HUES48 (cell line): ENCODE measurements at regions not wholly inside any gene's neighbourhood (a gene's known extent, or its start where the extent isn't known, plus 50 kb on each side); places are given as distances from the start of the nearest gene placed in this dataset.
"Not testable (repeated sequence)": the region's sequence is repeated elsewhere in the genome, so short reads cannot be mapped to it uniquely, and the experiment has no call there.

Experiments used
- H3K27ac ChIP-seq: one replicate; pipeline ENCODE4 v1.7.0; 2013; ENCODE audit warnings: low read depth, low read length, inconsistent platforms
- H3K27me3 ChIP-seq: 2 replicates; pipeline ENCODE4 v1.6.1; 2013; ENCODE audit warnings: mild to moderate bottlenecking, low read length; ENCODE audit not compliant: control insufficient read depth, insufficient read depth
- H3K36me3 ChIP-seq: 2 replicates; pipeline ENCODE4 v1.6.1; 2013; ENCODE audit warnings: low read length; ENCODE audit not compliant: control insufficient read depth, insufficient read depth
- H3K4me1 ChIP-seq: 2 replicates; pipeline ENCODE4 v1.6.1; 2013; ENCODE audit warnings: mild to moderate bottlenecking, low read length; ENCODE audit not compliant: control insufficient read depth, insufficient read depth
- H3K4me3 ChIP-seq: 2 replicates; pipeline ENCODE4 v1.5.1; 2013; ENCODE audit warnings: mild to moderate bottlenecking, low read depth, low read length
- H3K9ac ChIP-seq: 2 replicates; pipeline ENCODE4 v1.6.1; 2013; ENCODE audit warnings: mild to moderate bottlenecking, low read depth, low read length, moderate library complexity
- H3K9me3 ChIP-seq: 2 replicates; pipeline ENCODE4 v1.6.1; 2013; ENCODE audit warnings: low read length; ENCODE audit not compliant: control insufficient read depth, insufficient read depth

DNA sequence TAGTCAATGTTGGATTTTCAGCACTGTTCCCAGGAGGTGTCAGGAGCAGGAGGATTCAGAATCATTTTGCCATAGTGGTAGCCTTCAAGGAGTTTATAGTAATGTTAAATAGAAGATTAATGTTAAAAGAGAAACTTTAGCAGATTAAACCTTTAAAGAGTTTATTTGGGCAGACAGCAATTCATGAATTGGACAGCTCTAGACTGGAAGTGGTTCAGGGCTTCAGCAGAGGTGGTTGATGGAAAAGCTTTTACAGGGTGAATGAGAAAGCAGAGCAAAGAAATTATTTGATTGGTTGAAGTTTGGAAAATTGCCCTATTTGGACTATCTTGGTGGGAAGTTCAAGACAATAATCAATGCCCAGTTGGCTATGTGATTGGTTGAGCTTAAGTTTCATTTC, 416.6 kb upstream of the TBL1XR1 start:
- H3K9ac ChIP-seq = no peak overlapping the region
- no peaks in the 10 kb centered on the region for H3K27me3 ChIP-seq
- no peak overlapping the region for H3K27ac ChIP-seq
- H3K9me3 ChIP-seq = no peaks in the 10 kb centered on the region
- peaks cover 27% of the 10 kb centered on the region for H3K4me1 ChIP-seq
- H3K36me3 ChIP-seq = no peaks in the 10 kb centered on the region
- H3K4me3 ChIP-seq = no peak overlapping the region

DNA sequence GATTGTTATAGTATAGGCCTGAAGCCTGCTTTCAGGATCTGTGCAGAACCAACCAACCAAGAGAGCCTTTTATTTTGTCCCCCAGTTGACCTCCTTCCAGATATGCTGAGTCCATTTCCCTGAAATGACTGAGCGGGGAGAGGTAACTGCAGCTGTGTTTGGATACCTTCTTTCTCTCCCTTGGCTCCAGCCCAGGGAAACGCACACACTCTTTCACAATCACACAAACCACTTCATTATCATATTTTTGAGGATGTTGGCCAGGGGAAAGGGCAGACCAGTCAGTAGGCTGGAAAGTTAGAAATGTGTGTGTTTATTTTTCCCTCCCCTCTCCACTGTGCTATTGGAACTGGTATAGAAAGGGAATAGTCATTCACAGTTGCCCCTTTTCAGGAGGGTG, 417.7 kb upstream of the TBL1XR1 start:
- H3K36me3 ChIP-seq = no peaks in the 10 kb centered on the region
- H3K27ac ChIP-seq = no peak overlapping the region
- H3K4me3 ChIP-seq = no peak overlapping the region
- H3K27me3 ChIP-seq = no peaks in the 10 kb centered on the region
- peaks cover 29% of the 10 kb centered on the region for H3K4me1 ChIP-seq
- no peak overlapping the region for H3K9ac ChIP-seq
- H3K9me3 ChIP-seq = no peaks in the 10 kb centered on the region

DNA sequence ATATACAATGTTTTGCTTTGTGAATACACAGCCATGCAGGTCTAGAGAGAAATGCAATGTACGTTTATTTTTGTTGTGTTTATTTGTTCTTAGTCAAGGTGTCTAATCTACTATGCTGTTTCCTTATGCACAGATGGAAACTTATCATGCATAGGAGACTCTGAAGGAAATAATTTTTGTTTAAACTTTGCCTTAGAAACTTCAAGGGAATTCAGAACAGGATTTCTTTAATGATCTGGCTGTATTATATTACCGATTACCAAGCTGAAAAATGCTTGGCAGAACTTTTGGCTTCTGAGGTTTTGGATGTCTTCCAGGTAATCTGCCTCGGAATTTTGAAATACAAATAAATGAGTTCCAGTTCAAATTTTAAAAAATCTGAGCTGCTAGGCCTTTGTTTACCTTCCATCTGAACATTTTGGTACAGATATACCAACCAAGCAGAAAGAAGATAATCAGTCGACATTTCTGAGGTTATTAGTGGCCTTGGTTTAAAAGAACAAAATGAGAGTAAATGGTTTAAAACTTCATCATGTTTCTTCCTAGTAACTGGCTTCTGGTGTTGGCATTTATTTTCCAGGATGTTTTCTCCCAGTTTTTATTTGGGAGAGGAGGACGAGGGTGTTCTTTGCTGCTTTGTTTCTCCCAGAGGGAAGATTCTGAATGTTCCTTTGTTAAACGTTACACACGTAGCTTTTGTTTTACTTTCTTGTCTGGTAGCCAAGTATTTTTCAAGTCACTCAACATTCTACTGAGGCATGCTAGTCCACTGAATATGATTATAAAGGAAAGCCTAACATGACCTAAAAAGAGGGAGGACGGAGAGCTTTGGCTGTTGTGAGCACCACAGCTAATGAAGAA, 421.8 kb upstream of the TBL1XR1 start:
- Histone ChIP-seq H3K4me1 (peaks cover 11% of the 10 kb centered on the region; the same call in 1 of the 2 replicates), H3K9ac (no peak overlapping the region), H3K27ac (no peak overlapping the region)

DNA sequence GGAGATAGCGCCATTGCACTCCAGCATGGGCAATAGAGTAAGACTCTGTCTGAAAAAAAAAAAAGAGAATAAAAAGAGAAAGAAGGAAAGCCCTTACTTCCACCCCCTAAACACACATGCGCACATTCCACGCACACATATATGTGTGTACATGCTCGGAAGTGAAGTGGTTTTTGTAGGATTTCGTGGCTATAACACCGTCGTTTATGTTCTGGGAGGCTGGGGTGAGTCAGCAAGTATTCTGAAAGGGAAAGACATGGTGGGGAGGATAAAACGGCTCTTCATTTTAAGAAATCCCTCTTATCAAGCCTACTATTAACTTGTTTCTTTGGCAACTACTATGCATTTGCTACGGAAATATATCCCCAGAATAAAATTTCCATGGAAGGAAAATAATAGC, 422.8 kb upstream of the TBL1XR1 start:
- no peak overlapping the region for H3K9ac ChIP-seq
- no peaks in the 10 kb centered on the region for H3K36me3 ChIP-seq
- H3K4me3 ChIP-seq = no peak overlapping the region
- H3K4me1 ChIP-seq = peaks cover 11% of the 10 kb centered on the region; the same call in 1 of the 2 replicates
- H3K27me3 ChIP-seq = no peaks in the 10 kb centered on the region
- H3K27ac ChIP-seq = no peak overlapping the region
- no peaks in the 10 kb centered on the region for H3K9me3 ChIP-seq

More for the DNA sequence above, 421.8 kb upstream of the TBL1XR1 start:
- Histone ChIP-seq H3K36me3 (no peaks in the 10 kb centered on the region), H3K9me3 (no peaks in the 10 kb centered on the region), H3K4me3 (no peak overlapping the region), H3K27me3 (no peaks in the 10 kb centered on the region)

DNA sequence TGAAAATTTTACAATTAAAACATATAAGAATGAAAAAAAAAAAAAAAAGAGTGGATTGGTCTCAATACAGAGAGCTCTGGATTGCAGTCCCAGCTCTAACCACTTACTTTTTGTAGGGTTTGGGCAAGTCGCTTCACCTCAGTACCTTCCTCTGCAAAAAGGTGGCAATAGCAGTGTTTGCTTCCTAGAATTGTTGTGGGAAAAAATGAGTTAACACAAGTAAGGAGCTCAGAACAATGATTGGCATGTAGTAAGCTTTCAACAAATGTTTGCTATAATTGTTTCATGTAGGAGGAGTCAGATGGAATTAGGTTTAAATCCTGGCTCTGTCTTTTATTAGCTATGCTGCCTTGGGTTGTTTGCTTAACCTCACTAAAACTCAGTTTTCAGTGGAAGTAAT, 425.2 kb upstream of the TBL1XR1 start:
- H3K36me3 ChIP-seq = no peaks in the 10 kb centered on the region
- no peaks in the 10 kb centered on the region for H3K9me3 ChIP-seq
- H3K27ac ChIP-seq = no peak overlapping the region
- H3K4me3 ChIP-seq = no peak overlapping the region
- H3K27me3 ChIP-seq = no peaks in the 10 kb centered on the region
- H3K9ac ChIP-seq = no peak overlapping the region
- peaks cover 6% of the 10 kb centered on the region; the same call in 1 of the 2 replicates for H3K4me1 ChIP-seq

DNA sequence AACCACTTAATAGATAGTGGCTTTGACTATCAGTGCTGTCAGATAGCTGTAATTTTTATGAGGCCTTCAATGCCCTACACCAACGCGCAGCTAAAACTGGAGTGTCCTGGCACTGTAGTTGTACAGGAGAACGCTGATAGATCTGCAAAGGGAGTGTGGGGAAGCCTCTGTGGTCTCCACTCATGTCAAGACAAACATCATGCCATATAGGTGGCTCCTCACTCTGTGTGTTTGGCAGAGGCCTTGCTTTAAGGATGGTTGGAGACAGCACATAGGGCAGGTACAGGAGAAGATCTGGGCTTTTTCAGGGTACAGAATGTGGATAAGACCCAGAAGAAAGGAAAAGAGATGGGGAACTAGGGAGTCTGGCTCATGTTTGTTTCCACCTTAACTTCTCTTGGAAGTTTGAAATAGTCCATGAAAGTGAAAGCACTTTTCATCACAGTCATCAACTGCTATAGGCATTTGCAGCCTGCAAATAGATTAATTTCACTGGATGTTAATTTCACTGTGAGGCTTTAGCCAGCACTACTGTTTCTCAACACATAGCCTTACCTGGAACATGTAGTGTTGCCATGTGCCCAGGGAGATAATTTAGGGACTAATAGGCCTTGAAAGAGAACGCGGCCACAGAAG, 425.8 kb upstream of the TBL1XR1 start:
- peaks cover 6% of the 10 kb centered on the region; the same call in 1 of the 2 replicates for H3K4me1 ChIP-seq
- H3K9ac ChIP-seq = no peak overlapping the region
- no peak overlapping the region for H3K4me3 ChIP-seq
- no peaks in the 10 kb centered on the region for H3K9me3 ChIP-seq
- H3K36me3 ChIP-seq = no peaks in the 10 kb centered on the region
- no peaks in the 10 kb centered on the region for H3K27me3 ChIP-seq
- no peak overlapping the region for H3K27ac ChIP-seq

DNA sequence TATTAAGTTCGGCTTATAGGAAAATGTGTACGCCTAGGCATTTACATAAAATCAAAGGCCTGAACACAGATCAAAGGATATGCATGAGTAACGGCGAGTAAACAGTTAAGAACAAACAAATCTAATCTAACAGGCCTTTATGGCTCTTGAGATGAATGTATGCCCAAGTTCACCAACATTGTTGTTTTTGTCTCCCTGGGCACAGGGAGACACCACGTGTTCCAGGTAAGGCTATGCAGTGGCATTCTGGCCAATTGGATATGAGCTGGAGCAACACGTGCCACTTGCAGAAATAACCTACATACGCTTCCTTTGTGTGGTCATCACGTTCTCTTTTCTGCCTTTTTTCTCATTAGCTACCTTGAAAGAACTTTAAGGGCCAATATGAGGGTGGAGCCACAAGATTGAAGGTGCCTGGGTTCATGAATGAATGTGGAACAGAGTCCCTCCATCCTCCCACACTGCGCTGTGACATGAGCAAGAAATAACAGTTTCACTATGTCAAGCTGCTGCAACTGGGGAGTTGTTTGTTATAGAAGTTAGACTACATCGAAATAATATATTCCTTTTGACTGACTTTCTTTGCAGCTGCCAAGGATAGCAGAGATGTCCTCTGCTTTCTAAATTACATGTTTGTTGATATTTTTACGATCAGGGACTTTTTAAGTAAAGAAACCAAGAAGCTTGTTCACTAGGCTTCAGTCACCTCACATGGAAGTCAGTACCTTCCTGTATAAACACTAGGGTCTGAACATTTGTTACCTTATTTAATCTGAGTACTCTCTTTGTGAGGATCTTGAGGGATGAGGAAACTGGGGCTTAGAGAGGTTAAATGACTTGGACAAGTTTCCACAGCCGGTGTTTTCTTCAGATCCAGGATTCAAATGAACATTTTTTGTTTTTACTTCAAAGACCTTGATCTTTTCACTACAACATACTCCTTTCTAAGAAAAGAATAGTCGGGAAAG, 427.5 kb upstream of the TBL1XR1 start:
- Histone ChIP-seq H3K27ac (no peak overlapping the region), H3K4me1 (no peaks in the 10 kb centered on the region), H3K9ac (no peak overlapping the region), H3K4me3 (no peak overlapping the region), H3K27me3 (no peaks in the 10 kb centered on the region), H3K36me3 (no peaks in the 10 kb centered on the region), H3K9me3 (no peaks in the 10 kb centered on the region)

DNA sequence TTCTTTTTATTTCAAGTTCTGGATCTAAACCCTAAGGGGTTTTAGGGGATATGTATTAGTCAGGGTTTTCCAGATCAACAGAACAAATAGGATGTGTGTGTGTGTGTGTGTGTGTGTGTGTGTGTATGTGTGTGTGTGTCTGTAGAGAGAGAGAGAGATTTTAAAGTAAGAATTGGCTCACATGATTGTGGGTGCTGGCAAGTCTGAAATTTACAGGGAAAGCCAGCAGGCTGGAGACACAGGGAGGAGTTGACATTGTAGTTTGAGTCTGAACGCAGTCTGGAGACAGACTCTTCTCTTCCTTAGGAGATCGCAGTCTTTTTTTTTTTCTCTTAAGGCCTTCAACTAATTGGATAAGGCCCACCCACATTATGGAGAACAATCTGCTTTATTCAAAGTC, 428.8 kb upstream of the TBL1XR1 start:
- H3K9me3 ChIP-seq = no peaks in the 10 kb centered on the region
- H3K9ac ChIP-seq = no peak overlapping the region
- H3K27me3 ChIP-seq = no peaks in the 10 kb centered on the region
- H3K4me3 ChIP-seq = no peak overlapping the region
- H3K27ac ChIP-seq = no peak overlapping the region
- no peaks in the 10 kb centered on the region for H3K36me3 ChIP-seq
- no peaks in the 10 kb centered on the region for H3K4me1 ChIP-seq

DNA sequence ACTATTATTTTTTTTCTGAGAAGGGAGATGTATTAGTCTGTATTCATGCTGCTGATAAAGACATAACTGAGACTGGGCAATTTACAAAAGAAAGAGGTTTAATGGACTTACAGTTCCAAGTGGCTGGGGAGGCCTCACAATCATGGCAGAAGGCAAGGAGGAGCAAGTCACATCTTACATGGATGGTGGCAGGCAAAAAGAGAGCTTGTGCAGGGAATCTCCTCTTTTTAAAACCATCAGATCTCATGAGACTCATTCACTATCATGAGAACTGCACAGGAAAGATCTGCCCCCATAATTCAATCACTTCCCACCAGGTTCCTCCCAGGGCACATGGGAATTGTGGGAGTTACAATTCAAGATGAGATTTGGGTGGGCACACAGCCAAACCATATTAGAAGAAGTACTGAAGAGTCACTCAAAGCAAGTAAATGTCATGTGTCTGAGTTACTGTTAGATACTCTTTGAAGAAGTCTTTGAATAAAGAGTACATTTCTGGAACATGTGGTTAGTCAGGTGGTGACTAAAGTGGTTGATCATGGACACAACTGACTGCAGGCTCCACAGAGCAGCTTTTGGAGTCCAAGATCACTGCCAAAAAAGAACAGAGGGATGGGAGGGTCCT, 430.9 kb upstream of the TBL1XR1 start:
- H3K27ac ChIP-seq, H3K36me3 ChIP-seq, H3K4me1 ChIP-seq, H3K4me3 ChIP-seq, H3K9ac ChIP-seq, H3K9me3 ChIP-seq, H3K27me3 ChIP-seq: not testable (repeated sequence)

DNA sequence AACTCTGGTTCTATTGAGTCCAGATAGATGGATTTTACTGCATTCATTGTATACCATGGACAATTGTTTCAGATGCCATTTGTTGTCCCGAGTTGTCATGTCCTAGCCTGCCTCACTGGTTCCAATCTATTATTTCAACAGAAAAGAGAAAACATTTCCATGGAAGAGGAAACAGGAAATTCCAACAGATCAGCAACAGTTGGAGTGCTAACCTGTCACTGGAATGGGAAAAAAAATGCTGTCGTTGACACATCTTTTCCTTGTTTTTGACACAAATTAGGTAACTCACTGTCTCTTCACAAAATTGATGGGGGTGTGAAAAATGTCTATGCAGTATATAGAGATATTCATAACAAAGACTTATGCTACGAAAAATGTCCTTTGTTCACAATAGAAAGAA, 432.0 kb upstream of the TBL1XR1 start:
- Histone ChIP-seq H3K36me3 (no peaks in the 10 kb centered on the region), H3K27me3 (no peaks in the 10 kb centered on the region), H3K4me3 (no peak overlapping the region), H3K27ac (no peak overlapping the region), H3K4me1 (no peaks in the 10 kb centered on the region), H3K9me3 (no peaks in the 10 kb centered on the region), H3K9ac (no peak overlapping the region)
